Breast epithelium (tissue), 3 donors: ENCODE measurements at regions not wholly inside any gene's neighbourhood (a gene's known extent, or its start where the extent isn't known, plus 50 kb on each side); places are given as distances from the start of the nearest gene placed in this dataset.

Experiments used
- POLR2A ChIP-seq: fragments of 450-650 bp; IDR thresholded peaks from one replicate; pipeline ENCODE4 v1.6.1; 2016; ENCODE audit warnings: antibody characterized with exemption, mild to moderate bottlenecking, moderate library complexity
- TF ChIP-seq, protein P1 (sequence below), 3 donors: fragments of 450-650 bp; IDR thresholded peaks; one replicate each; pipeline ENCODE4 v1.5.1; 2016 to 2017; ENCODE audit warnings: antibody characterized with exemption in 3 of 3, mild to moderate bottlenecking in 3 of 3, moderate library complexity in 3 of 3

GRCh38 chr6:165002358-165002757 is 307.0 kb downstream of the C6orf118 start:
- TF ChIP-seq, protein P1, sequence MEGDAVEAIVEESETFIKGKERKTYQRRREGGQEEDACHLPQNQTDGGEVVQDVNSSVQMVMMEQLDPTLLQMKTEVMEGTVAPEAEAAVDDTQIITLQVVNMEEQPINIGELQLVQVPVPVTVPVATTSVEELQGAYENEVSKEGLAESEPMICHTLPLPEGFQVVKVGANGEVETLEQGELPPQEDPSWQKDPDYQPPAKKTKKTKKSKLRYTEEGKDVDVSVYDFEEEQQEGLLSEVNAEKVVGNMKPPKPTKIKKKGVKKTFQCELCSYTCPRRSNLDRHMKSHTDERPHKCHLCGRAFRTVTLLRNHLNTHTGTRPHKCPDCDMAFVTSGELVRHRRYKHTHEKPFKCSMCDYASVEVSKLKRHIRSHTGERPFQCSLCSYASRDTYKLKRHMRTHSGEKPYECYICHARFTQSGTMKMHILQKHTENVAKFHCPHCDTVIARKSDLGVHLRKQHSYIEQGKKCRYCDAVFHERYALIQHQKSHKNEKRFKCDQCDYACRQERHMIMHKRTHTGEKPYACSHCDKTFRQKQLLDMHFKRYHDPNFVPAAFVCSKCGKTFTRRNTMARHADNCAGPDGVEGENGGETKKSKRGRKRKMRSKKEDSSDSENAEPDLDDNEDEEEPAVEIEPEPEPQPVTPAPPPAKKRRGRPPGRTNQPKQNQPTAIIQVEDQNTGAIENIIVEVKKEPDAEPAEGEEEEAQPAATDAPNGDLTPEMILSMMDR (IDR thresholded peaks at IDR 0.05) = no peak
- TF ChIP-seq POLR2A = no peak
